ENCODE measurements at regions not wholly inside any gene's neighbourhood (a gene's known extent, or its start where the extent isn't known, plus 50 kb on each side); places are given as distances from the start of the nearest gene placed in this dataset.

GRCh38 chr14:26320886-26321285 is 276.9 kb downstream of the NOVA1 start:
- DNase-seq (ENCODE audit: low spot score) (no peak), ATAC-seq (ENCODE audit: low FRiP score) (no peak)
- TF ChIP-seq CTCF (IDR thresholded peaks at IDR 0.05): no peak

- no peak for TF ChIP-seq CTCF (IDR thresholded peaks at IDR 0.05)
- ATAC-seq (ENCODE audit: low FRiP score) (no peak), DNase-seq (ENCODE audit: low spot score) (no peak)
Measured at GRCh38 chr14:26319139-26319864, 278.5 kb downstream of the NOVA1 start.

GRCh38 chr14:26304056-26304455 is 293.8 kb downstream of the NOVA1 start:
- TF ChIP-seq CTCF (IDR thresholded peaks at IDR 0.05): no peak
- ATAC-seq (ENCODE audit: low FRiP score): no peak
- no peak for DNase-seq (ENCODE audit: low spot score)

GRCh38 chr14:26293909-26294308 is 303.9 kb downstream of the NOVA1 start:
- no peak for TF ChIP-seq CTCF (IDR thresholded peaks at IDR 0.05)
- no peak for ATAC-seq (ENCODE audit: low FRiP score)
- DNase-seq (ENCODE audit: low spot score): no peak

- no peak for DNase-seq (ENCODE audit: low spot score)
- no peak for TF ChIP-seq CTCF (IDR thresholded peaks at IDR 0.05)
Measured at GRCh38 chr14:26289891-26290486, 307.8 kb downstream of the NOVA1 start.

GRCh38 chr14:26286913-26287205 is 311.0 kb downstream of the NOVA1 start:
- no peak for ATAC-seq (ENCODE audit: low FRiP score)
- no peak for TF ChIP-seq CTCF (IDR thresholded peaks at IDR 0.05)
- DNase-seq (ENCODE audit: low spot score): no peak

More at GRCh38 chr14:26289891-26290486, 307.8 kb downstream of the NOVA1 start:
- no peak for ATAC-seq (ENCODE audit: low FRiP score)

All from omental fat pad (tissue), 3 donors.